ENCODE measurements at regions not wholly inside any gene's neighbourhood (a gene's known extent, or its start where the extent isn't known, plus 50 kb on each side); places are given as distances from the start of the nearest gene placed in this dataset.
A peak's percentile ranks its signal among the peaks of the same experiment; 100 is the strongest.

DNA sequence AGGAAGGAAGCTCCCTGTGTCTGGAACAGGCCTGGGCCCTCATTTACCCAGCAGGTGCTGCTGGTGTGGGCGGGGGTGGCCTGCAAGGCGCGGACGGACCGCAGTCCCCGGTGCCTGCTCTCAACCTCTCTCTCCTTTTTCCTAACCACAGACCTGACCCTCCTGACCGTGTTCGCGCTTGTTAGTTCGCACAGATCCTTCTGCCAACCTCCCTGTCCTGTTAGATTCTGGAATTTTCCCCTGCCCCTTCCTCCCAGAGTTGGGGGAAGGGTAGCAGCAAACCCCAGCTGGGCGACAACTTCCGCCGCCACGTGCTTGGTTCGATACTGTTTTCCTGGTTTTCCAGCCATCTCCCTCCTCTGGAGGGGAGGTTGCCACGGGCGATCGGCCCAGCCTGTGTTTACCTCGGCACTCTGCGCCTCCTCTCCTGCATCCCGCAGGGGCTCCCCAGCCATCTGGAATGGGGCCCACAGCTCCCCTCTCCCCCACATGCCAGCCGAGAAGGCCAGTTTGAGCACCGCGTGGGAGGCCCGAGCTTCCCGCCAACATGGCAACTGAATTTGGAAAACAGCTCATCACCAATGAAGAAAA, 70.8 kb upstream of the UNC5A start:
- peaks cover 78% of the 10 kb centered on the region for H3K27me3 ChIP-seq (ENCODE audit: insufficient read depth, poor library complexity, severe bottlenecking)
- H3K4me1 ChIP-seq (ENCODE audit: insufficient read depth, poor library complexity, severe bottlenecking): no peaks in the 10 kb centered on the region
- DNase-seq (ENCODE audit: low spot score) (peak; percentile 62), ATAC-seq (ENCODE audit: low read depth) (no peak)
- no peaks in the 10 kb centered on the region for H3K36me3 ChIP-seq (ENCODE audit: low read depth)
- no peaks in the 10 kb centered on the region for H3K9me3 ChIP-seq (ENCODE audit: severe bottlenecking)
- H3K27ac ChIP-seq (ENCODE audit: poor library complexity, severe bottlenecking): no peak overlapping the region
- H3K4me3 ChIP-seq (ENCODE audit: severe bottlenecking): no peak overlapping the region
- TF ChIP-seq, protein P1, sequence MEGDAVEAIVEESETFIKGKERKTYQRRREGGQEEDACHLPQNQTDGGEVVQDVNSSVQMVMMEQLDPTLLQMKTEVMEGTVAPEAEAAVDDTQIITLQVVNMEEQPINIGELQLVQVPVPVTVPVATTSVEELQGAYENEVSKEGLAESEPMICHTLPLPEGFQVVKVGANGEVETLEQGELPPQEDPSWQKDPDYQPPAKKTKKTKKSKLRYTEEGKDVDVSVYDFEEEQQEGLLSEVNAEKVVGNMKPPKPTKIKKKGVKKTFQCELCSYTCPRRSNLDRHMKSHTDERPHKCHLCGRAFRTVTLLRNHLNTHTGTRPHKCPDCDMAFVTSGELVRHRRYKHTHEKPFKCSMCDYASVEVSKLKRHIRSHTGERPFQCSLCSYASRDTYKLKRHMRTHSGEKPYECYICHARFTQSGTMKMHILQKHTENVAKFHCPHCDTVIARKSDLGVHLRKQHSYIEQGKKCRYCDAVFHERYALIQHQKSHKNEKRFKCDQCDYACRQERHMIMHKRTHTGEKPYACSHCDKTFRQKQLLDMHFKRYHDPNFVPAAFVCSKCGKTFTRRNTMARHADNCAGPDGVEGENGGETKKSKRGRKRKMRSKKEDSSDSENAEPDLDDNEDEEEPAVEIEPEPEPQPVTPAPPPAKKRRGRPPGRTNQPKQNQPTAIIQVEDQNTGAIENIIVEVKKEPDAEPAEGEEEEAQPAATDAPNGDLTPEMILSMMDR (IDR thresholded peaks at IDR 0.05; ENCODE audit: poor library complexity, severe bottlenecking): no peak

DNA sequence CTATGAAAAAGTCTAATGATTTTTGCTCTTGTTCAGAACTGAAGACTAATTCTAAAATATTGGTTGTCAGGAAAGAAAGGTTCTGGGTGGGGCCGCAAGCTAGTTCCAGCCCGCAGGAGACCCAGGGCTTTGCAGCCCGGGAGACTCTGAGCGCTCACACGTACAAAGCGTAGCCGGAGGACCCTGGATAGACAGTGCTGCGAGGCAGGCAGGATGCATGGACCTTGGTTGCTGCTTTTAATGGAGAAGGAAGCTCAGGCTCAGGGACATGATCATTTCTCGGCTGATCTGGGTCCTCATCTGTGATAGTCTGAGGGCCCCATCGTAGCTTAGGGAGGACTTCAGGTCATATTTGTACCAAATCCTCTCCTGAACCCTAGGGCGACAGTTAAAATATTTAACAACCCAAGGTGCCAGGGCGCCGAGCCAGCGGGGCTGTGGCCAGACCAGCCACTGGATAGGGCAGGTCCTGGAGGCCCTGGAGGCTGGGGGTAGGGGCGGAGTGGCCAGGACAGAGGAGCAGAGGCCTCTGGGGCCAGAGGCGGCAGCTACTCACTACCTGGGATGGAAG, 70.1 kb upstream of the UNC5A start:
- Histone ChIP-seq H3K27me3 (ENCODE audit: insufficient read depth, poor library complexity, severe bottlenecking) (peaks cover 82% of the 10 kb centered on the region), H3K9me3 (ENCODE audit: severe bottlenecking) (no peaks in the 10 kb centered on the region), H3K36me3 (ENCODE audit: low read depth) (no peaks in the 10 kb centered on the region), H3K27ac (ENCODE audit: poor library complexity, severe bottlenecking) (no peak overlapping the region), H3K4me1 (ENCODE audit: insufficient read depth, poor library complexity, severe bottlenecking) (no peaks in the 10 kb centered on the region), H3K4me3 (ENCODE audit: severe bottlenecking) (no peak overlapping the region)
- ATAC-seq (ENCODE audit: low read depth) (no peak), DNase-seq (ENCODE audit: low spot score) (peak; percentile 51)
- TF ChIP-seq, protein P1 (IDR thresholded peaks at IDR 0.05; ENCODE audit: poor library complexity, severe bottlenecking): no peak

DNA sequence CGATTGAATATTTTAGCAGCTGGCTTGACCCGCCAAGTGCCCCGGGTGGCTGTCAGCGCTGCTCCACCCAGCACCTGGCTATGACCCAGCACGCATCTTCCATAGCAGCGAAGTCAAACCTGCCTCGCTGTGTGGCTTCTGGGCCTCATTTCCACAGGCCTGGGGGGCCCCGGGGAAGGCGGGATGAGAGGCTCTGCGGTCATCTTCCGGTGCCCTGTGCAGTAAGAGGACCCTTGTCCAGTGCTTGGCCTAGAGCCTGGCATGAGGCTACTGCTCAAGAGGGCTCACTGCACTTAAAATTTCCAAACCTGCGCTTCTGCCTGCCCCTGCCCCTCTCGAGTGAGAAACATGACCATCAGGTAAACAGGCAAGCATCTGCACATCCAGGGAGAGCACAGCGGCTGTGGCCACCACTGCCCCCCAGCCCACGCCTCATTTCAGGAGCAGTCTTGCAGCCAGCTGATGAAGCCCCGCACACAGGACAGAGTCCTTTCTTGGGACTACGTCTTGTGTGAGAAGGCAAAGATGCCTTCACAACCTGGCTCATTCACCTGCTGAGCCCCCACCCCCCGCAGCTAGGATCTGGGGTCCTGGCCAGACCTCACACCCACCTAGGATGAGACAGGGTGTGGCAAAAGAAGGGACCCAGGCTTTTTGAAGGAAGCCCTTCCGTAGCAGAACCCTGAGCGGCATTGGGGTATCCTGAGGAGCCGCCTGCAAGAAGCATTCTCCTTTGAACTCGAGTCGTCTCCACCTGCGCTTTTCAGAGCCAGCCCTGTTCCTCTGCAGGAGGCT, 69.5 kb upstream of the UNC5A start:
- Histone ChIP-seq H3K27ac (ENCODE audit: poor library complexity, severe bottlenecking) (no peak overlapping the region), H3K36me3 (ENCODE audit: low read depth) (no peaks in the 10 kb centered on the region), H3K9me3 (ENCODE audit: severe bottlenecking) (no peaks in the 10 kb centered on the region), H3K4me1 (ENCODE audit: insufficient read depth, poor library complexity, severe bottlenecking) (no peaks in the 10 kb centered on the region), H3K4me3 (ENCODE audit: severe bottlenecking) (no peak overlapping the region), H3K27me3 (ENCODE audit: insufficient read depth, poor library complexity, severe bottlenecking) (peaks cover 84% of the 10 kb centered on the region)
- TF ChIP-seq, protein P1 (IDR thresholded peaks at IDR 0.05; ENCODE audit: poor library complexity, severe bottlenecking): no peak
- ATAC-seq (ENCODE audit: low read depth): no peak
- DNase-seq (ENCODE audit: low spot score): peak; percentile 56

DNA sequence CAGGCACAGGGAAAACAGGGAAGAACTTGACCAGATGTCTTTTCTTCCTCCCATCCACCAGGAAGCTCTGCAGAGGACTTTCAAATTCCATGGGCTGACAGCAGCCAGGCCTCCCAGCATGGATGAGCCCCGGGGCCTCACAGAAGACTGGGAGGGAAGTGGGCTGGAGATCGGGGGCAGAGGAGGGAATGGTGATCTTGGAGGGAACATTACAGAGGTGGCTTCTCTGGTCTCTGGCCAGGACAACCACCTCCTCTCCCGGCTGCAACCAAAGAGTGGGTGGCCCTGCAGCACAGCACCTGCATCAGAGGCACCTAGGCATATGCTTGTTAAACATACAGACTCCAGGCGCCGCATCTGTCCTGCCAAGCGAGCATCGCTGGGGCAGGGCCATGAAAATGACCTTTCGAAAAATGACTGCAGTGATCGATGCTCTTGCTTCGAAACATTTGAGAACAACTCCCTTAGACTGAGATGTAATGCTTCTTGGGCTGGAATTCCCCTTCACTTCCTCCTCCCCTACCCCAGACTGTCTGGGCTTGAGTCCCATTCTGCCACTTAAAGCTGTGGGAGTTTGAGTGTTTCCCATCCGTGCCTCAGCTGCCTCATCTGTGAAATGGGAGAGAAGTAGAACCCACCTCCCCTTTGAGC, 68.7 kb upstream of the UNC5A start:
- Histone ChIP-seq H3K4me3 (ENCODE audit: severe bottlenecking) (no peak overlapping the region), H3K27me3 (ENCODE audit: insufficient read depth, poor library complexity, severe bottlenecking) (peaks cover 83% of the 10 kb centered on the region), H3K27ac (ENCODE audit: poor library complexity, severe bottlenecking) (no peak overlapping the region), H3K36me3 (ENCODE audit: low read depth) (no peaks in the 10 kb centered on the region), H3K4me1 (ENCODE audit: insufficient read depth, poor library complexity, severe bottlenecking) (no peaks in the 10 kb centered on the region), H3K9me3 (ENCODE audit: severe bottlenecking) (no peaks in the 10 kb centered on the region)
- DNase-seq (ENCODE audit: low spot score) (peak; percentile 61), ATAC-seq (ENCODE audit: low read depth) (no peak; the same call in 2 of the 3 replicates)
- TF ChIP-seq, protein P1 (IDR thresholded peaks at IDR 0.05; ENCODE audit: poor library complexity, severe bottlenecking): no peak

All from RWPE2 (cell line).